GM12872 (cell line): ENCODE measurements at regions not wholly inside any gene's neighbourhood (a gene's known extent, or its start where the extent isn't known, plus 50 kb on each side); places are given as distances from the start of the nearest gene placed in this dataset.

Source experiments
- TF ChIP-seq, protein P1 (sequence below): IDR thresholded peaks from 3 replicates; pipeline ENCODE4 v1.5.1; 2011; ENCODE audit warnings: low read depth, mild to moderate bottlenecking, low read length, moderate library complexity; ENCODE audit not compliant: insufficient read depth

GRCh38 chr2:217250013-217250524, 390.2 kb upstream of the TNP1 start:
- TF ChIP-seq, protein P1, sequence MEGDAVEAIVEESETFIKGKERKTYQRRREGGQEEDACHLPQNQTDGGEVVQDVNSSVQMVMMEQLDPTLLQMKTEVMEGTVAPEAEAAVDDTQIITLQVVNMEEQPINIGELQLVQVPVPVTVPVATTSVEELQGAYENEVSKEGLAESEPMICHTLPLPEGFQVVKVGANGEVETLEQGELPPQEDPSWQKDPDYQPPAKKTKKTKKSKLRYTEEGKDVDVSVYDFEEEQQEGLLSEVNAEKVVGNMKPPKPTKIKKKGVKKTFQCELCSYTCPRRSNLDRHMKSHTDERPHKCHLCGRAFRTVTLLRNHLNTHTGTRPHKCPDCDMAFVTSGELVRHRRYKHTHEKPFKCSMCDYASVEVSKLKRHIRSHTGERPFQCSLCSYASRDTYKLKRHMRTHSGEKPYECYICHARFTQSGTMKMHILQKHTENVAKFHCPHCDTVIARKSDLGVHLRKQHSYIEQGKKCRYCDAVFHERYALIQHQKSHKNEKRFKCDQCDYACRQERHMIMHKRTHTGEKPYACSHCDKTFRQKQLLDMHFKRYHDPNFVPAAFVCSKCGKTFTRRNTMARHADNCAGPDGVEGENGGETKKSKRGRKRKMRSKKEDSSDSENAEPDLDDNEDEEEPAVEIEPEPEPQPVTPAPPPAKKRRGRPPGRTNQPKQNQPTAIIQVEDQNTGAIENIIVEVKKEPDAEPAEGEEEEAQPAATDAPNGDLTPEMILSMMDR, result no peak

- TF ChIP-seq, protein P1, result no peak
Observed at GRCh38 chr2:217249121-217250012, 389.5 kb upstream of the TNP1 start.

DNA sequence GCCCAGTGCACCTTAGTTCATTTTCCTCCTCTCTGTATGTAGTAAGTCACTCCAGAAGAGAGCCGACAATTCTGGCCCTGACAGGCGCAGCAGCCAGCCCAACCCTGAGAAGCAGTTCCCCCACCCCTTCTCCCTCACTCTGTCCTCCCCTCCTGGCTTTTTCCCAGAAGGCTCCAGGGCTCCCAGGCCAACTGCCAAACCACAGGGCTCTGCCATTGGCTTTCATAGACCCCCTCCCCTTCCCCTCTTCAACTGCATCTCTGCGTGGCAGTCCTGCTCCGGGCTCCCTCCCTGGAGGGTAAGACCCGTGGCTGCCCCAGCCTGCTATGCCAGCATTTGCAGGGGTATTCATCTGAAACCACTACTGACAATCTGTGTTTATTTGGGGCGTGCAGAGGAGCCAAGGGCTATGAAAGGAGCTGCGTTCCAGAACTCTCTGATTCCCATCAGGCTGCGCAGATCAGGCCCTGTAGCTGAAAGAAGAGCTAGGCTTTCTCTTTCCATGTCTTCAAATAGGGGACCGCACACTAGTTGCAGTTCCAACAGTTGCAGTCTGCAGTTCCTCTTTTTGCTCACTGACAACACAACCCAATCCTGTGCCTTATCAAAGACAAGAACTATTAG, 388.6 kb upstream of the TNP1 start:
- TF ChIP-seq, protein P1, result no peak

GRCh38 chr2:217247476-217247875, 387.6 kb upstream of the TNP1 start:
- TF ChIP-seq, protein P1, result no peak

GRCh38 chr2:217246108-217246507, 386.2 kb upstream of the TNP1 start:
- TF ChIP-seq, protein P1, result no peak

DNA sequence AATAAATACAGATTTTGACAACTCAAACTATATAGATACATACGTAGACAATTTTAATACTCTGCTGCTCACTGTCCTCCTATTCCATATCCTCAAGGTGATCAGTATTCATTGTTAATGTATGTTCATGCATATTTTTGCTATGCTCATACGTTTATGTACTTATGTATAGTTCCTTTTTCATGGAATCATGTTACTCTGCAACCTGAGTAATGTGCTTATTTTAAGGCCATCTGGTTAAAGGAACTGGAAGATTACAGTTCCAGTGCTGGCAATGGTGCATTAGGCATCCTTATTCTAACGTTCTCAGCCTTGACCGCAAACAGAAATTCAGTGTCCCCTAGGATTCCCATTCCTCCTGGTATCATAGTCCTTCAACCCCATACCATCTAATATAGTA, 385.0 kb upstream of the TNP1 start:
- TF ChIP-seq, protein P1, result no peak

GRCh38 chr2:217242947-217243346, 383.1 kb upstream of the TNP1 start:
- TF ChIP-seq, protein P1, result no peak
